ENCODE measurements at regions not wholly inside any gene's neighbourhood (a gene's known extent, or its start where the extent isn't known, plus 50 kb on each side); places are given as distances from the start of the nearest gene placed in this dataset.

DNA sequence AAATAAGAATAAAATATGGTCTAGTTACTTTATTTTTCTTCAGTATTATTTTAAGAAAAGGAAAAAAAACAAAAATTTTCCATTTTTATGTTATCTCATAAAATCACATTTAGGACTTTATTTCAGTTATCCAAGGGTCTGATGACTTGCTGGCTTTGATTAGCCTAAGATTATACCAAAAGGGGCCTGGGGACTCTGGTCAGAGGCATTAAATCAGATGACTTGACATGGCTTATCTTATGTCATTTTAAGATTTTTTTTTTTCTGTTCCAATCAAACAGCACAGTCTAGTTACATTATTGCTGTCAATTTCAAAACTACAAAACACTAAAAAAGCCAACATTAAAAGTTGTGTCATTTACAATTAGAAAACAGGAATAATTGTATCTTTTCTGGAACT lies 725.4 kb upstream of the NR2F2 start:
- BruUV-seq (replicated peaks) = no TSS peak
- H3K27me3 Mint-ChIP-seq (ENCODE audit: insufficient read depth, unreplicated experiment) = no peaks in the 10 kb centered on the region
- POLR2A ChIA-PET = no interaction called here
- intact Hi-C loops (cut with micrococcal nuclease) = no loop called here
- TF ChIP-seq, protein P1, sequence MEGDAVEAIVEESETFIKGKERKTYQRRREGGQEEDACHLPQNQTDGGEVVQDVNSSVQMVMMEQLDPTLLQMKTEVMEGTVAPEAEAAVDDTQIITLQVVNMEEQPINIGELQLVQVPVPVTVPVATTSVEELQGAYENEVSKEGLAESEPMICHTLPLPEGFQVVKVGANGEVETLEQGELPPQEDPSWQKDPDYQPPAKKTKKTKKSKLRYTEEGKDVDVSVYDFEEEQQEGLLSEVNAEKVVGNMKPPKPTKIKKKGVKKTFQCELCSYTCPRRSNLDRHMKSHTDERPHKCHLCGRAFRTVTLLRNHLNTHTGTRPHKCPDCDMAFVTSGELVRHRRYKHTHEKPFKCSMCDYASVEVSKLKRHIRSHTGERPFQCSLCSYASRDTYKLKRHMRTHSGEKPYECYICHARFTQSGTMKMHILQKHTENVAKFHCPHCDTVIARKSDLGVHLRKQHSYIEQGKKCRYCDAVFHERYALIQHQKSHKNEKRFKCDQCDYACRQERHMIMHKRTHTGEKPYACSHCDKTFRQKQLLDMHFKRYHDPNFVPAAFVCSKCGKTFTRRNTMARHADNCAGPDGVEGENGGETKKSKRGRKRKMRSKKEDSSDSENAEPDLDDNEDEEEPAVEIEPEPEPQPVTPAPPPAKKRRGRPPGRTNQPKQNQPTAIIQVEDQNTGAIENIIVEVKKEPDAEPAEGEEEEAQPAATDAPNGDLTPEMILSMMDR (IDR thresholded peaks at IDR 0.05; ENCODE audit: unreplicated experiment) = no peak
- no peaks in the 10 kb centered on the region for H3K36me3 Mint-ChIP-seq (ENCODE audit: insufficient read depth, unreplicated experiment)
- DNase-seq (ENCODE audit: unreplicated experiment) = no peak
- CTCF ChIA-PET = no interaction called here
- H3K4me3 Mint-ChIP-seq (ENCODE audit: unreplicated experiment) = no peak overlapping the region
- no peaks in the 10 kb centered on the region for H3K4me1 Mint-ChIP-seq (ENCODE audit: insufficient read depth, unreplicated experiment)
- H3K27ac Mint-ChIP-seq (ENCODE audit: low read depth, unreplicated experiment) = no peak overlapping the region
- peaks cover 9% of the 10 kb centered on the region for H3K9me3 Mint-ChIP-seq (ENCODE audit: unreplicated experiment)

- no peaks in the 10 kb centered on the region for H3K27me3 Mint-ChIP-seq (ENCODE audit: insufficient read depth, unreplicated experiment)
- no TSS peak for BruUV-seq (replicated peaks)
- no peak for DNase-seq (ENCODE audit: unreplicated experiment)
- ChIA-PET CTCF (no interaction called here), POLR2A (no interaction called here)
- no peaks in the 10 kb centered on the region for H3K36me3 Mint-ChIP-seq (ENCODE audit: insufficient read depth, unreplicated experiment)
- TF ChIP-seq, protein P1 (IDR thresholded peaks at IDR 0.05; ENCODE audit: unreplicated experiment) = no peak
- no peak overlapping the region for H3K4me3 Mint-ChIP-seq (ENCODE audit: unreplicated experiment)
- no peaks in the 10 kb centered on the region for H3K4me1 Mint-ChIP-seq (ENCODE audit: insufficient read depth, unreplicated experiment)
- no peaks in the 10 kb centered on the region for H3K9me3 Mint-ChIP-seq (ENCODE audit: unreplicated experiment)
- H3K27ac Mint-ChIP-seq (ENCODE audit: low read depth, unreplicated experiment) = no peak overlapping the region
- intact Hi-C loops (cut with micrococcal nuclease) = no loop called here
Observed at GRCh38 chr15:95606551-95606950, 723.9 kb upstream of the NR2F2 start.

DNA sequence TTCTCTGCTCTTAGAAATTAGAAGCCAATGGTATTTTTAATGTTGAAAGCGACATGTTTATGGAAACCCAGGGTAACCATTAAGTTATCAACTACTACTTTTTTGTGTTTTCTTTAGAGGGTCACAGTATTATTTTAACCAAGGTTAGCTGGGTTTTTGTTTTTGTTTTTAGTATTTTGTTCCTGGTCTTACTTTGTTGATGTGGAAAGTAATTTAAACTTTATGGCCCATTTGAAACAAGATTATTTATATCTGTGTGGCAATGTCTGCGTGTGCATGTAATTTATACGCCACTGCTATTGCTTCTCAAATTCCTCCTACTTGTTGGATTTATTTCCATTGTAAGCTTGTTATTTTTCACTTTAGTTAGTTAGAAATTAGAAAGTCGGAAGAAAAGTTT lies 722.1 kb upstream of the NR2F2 start:
- BruUV-seq (replicated peaks) = no TSS peak

DNA sequence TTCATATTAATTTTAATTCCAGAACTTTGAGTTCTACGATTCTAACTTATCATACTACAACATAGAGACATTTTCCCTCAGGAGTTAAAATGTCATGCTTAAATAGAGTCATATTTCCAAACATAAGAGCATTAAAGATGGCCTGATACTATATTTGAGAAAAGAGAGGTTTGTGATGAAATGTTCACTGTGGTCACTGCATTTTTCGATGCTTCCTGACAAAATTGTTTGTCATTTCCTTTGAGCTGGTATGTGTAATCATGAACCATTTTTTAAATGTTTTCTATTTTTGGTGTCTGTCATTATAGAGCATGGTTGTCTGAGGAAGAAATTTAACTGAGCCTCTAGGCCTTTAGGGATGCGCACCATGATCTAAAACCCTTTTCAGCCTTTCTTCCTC lies 721.4 kb upstream of the NR2F2 start:
- BruUV-seq (replicated peaks) = no TSS peak
- Mint-ChIP-seq H3K9me3 (ENCODE audit: unreplicated experiment) (no peaks in the 10 kb centered on the region), H3K27me3 (ENCODE audit: insufficient read depth, unreplicated experiment) (no peaks in the 10 kb centered on the region), H3K4me3 (ENCODE audit: unreplicated experiment) (no peak overlapping the region), H3K36me3 (ENCODE audit: insufficient read depth, unreplicated experiment) (no peaks in the 10 kb centered on the region), H3K27ac (ENCODE audit: low read depth, unreplicated experiment) (no peak overlapping the region), H3K4me1 (ENCODE audit: insufficient read depth, unreplicated experiment) (no peaks in the 10 kb centered on the region)
- CTCF ChIA-PET = no interaction called here
- POLR2A ChIA-PET = no interaction called here
- TF ChIP-seq, protein P1 (IDR thresholded peaks at IDR 0.05; ENCODE audit: unreplicated experiment) = no peak
- intact Hi-C loops (cut with micrococcal nuclease) = no loop called here
- no peak for DNase-seq (ENCODE audit: unreplicated experiment)

More for the DNA sequence above, 722.1 kb upstream of the NR2F2 start:
- intact Hi-C loops (cut with micrococcal nuclease) = no loop called here
- H3K4me1 Mint-ChIP-seq (ENCODE audit: insufficient read depth, unreplicated experiment) = no peaks in the 10 kb centered on the region
- H3K27me3 Mint-ChIP-seq (ENCODE audit: insufficient read depth, unreplicated experiment) = no peaks in the 10 kb centered on the region
- no peaks in the 10 kb centered on the region for H3K9me3 Mint-ChIP-seq (ENCODE audit: unreplicated experiment)
- ChIA-PET CTCF (no interaction called here), POLR2A (no interaction called here)
- TF ChIP-seq, protein P1 (IDR thresholded peaks at IDR 0.05; ENCODE audit: unreplicated experiment) = no peak
- no peak overlapping the region for H3K27ac Mint-ChIP-seq (ENCODE audit: low read depth, unreplicated experiment)
- no peak for DNase-seq (ENCODE audit: unreplicated experiment)
- no peak overlapping the region for H3K4me3 Mint-ChIP-seq (ENCODE audit: unreplicated experiment)
- H3K36me3 Mint-ChIP-seq (ENCODE audit: insufficient read depth, unreplicated experiment) = no peaks in the 10 kb centered on the region

All from MCF 10A (cell line).